Osteocyte (in vitro differentiated cells): ENCODE measurements at regions not wholly inside any gene's neighbourhood (a gene's known extent, or its start where the extent isn't known, plus 50 kb on each side); places are given as distances from the start of the nearest gene placed in this dataset.

Experiments
- DNase-seq: peaks from one replicate; pipeline ENCODE4 v3.0.0; 2021; ENCODE audit warnings: mixed read lengths; ENCODE audit not compliant: unreplicated experiment; ENCODE audit errors: extremely low spot score
- H3K27ac Mint-ChIP-seq: one replicate; pipeline ENCODE4 v1.8.0; 2021; ENCODE audit warnings: mild to moderate bottlenecking, mixed read lengths; ENCODE audit not compliant: unreplicated experiment
- H3K27me3 Mint-ChIP-seq: one replicate; pipeline ENCODE4 v1.8.0; 2021; ENCODE audit warnings: mixed read lengths; ENCODE audit not compliant: unreplicated experiment
- H3K36me3 Mint-ChIP-seq: one replicate; pipeline ENCODE4 v1.8.0; 2021; ENCODE audit warnings: mixed read lengths; ENCODE audit not compliant: unreplicated experiment
- H3K4me1 Mint-ChIP-seq: one replicate; pipeline ENCODE4 v1.8.0; 2021; ENCODE audit warnings: mixed read lengths; ENCODE audit not compliant: unreplicated experiment
- H3K4me3 Mint-ChIP-seq: one replicate; pipeline ENCODE4 v1.8.0; 2021; ENCODE audit warnings: mild to moderate bottlenecking, moderate library complexity, mixed read lengths; ENCODE audit not compliant: unreplicated experiment
- H3K9me3 Mint-ChIP-seq: one replicate; pipeline ENCODE4 v1.8.0; 2021; ENCODE audit warnings: mixed read lengths; ENCODE audit not compliant: unreplicated experiment
- TF ChIP-seq, protein P1 (sequence below): fragments of 200-600 bp; sonication (generic); IDR thresholded peaks from 2 replicates; pipeline ENCODE4 v1.5.0; 2021; ENCODE audit warnings: antibody characterized with exemption, mild to moderate bottlenecking, moderate library complexity

DNA sequence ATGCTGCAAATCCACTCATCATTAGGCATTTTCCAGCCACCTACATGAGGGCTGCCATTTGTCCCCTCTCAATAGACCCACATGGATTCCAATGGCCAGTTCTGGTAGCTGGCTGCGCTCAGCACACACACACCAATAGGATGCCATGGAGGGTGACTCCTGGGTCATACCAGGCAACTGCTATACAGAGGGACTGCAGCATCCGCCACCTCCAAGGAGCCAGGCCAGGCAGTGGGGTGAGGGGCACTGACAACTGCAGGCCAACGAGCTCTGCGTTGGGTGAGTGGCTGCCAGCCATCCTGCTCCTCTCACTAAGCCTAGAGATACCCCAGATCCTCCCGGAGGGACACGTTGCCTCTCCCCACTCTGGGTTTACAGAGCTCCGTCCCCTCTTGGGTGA is 118.8 kb upstream of the NANOS1 start:
- Mint-ChIP-seq H3K4me1 (no peaks in the 10 kb centered on the region), H3K27me3 (no peaks in the 10 kb centered on the region), H3K9me3 (no peaks in the 10 kb centered on the region), H3K4me3 (no peak overlapping the region), H3K36me3 (peaks cover 2% of the 10 kb centered on the region), H3K27ac (no peak overlapping the region)
- no peak for DNase-seq
- TF ChIP-seq, protein P1, sequence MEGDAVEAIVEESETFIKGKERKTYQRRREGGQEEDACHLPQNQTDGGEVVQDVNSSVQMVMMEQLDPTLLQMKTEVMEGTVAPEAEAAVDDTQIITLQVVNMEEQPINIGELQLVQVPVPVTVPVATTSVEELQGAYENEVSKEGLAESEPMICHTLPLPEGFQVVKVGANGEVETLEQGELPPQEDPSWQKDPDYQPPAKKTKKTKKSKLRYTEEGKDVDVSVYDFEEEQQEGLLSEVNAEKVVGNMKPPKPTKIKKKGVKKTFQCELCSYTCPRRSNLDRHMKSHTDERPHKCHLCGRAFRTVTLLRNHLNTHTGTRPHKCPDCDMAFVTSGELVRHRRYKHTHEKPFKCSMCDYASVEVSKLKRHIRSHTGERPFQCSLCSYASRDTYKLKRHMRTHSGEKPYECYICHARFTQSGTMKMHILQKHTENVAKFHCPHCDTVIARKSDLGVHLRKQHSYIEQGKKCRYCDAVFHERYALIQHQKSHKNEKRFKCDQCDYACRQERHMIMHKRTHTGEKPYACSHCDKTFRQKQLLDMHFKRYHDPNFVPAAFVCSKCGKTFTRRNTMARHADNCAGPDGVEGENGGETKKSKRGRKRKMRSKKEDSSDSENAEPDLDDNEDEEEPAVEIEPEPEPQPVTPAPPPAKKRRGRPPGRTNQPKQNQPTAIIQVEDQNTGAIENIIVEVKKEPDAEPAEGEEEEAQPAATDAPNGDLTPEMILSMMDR: no peak

DNA sequence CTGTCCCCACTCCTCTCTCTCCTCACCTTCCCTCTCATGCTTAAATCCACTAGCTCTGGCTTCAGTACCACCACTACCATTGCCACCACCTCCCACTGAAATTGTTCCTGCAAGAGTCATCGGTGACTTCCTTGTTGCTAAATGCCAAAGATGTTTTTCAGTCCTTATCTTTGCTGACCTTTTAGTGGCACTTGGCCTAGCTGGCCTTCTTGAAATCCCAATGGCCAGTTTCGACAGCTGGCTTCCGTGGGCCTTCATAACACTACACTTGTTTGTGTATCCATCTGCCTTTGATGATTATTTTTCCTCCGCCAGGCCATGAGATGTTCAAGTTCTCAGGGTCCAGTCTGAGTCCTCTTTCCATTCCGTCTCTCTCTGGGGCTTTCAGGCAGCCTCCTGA is 118.2 kb upstream of the NANOS1 start:
- Mint-ChIP-seq H3K27ac (no peak overlapping the region), H3K9me3 (no peaks in the 10 kb centered on the region), H3K4me1 (no peaks in the 10 kb centered on the region), H3K27me3 (no peaks in the 10 kb centered on the region), H3K4me3 (no peak overlapping the region), H3K36me3 (peaks cover 2% of the 10 kb centered on the region)
- TF ChIP-seq, protein P1: no peak
- DNase-seq: peak; percentile 34

DNA sequence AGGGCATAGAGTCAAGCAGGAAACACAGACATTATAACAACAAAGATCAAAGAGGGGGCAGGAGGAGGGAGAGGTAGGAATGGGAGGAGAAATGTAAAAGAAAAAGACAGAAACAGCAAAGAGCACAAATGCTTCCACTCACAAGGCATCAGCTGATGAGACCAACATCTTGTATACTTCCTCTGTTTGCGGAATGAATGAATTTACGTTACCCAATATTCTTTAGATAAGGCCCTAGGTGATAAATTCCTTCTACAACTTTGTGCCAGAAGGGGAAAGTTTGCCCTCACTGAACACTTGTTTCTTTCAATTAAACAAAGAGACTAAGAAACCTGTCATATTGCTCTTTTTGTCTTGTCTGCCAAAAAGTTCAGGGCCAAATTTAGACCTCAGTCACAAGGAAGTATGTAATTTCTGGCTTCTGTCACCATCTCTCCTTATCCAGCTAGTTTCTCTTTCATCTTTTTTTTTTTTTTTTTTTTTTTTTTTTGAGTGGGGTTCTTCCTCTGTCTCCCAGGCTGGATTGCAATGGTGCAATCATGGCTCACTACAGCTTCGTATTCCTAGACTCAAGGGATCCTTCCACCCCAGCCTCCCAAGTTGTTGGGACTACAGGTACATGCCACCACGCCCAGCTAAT is 116.4 kb upstream of the NANOS1 start:
- Mint-ChIP-seq H3K4me3 (no peak overlapping the region), H3K27me3 (no peaks in the 10 kb centered on the region), H3K27ac (no peak overlapping the region), H3K4me1 (no peaks in the 10 kb centered on the region), H3K9me3 (no peaks in the 10 kb centered on the region), H3K36me3 (peaks cover 2% of the 10 kb centered on the region)
- TF ChIP-seq, protein P1: no peak
- peak; percentile 5 for DNase-seq

DNA sequence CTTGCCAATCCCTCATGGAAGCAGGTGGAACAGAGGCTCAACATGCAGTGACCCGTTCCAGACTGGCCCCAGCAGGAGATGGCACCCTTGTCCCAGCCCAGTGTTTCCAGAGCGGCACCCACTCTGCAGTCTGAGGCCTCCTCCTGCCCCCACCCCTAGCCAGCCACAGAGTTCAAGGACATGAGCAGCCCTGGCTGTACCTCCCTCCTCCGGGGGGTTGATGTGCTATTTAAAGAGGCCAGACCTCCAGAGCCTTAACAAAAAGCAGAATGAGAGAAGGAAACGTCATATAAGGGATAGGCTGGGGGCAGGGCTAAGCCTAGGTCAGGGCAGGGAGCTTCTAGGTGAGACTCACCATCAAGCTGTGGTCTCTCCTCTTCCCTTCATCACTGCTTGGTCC is 115.7 kb upstream of the NANOS1 start:
- Mint-ChIP-seq H3K27ac (no peak overlapping the region), H3K4me1 (no peaks in the 10 kb centered on the region), H3K4me3 (no peak overlapping the region), H3K27me3 (no peaks in the 10 kb centered on the region), H3K36me3 (peaks cover 2% of the 10 kb centered on the region), H3K9me3 (no peaks in the 10 kb centered on the region)
- DNase-seq: peak; percentile 79
- TF ChIP-seq, protein P1: no peak

DNA sequence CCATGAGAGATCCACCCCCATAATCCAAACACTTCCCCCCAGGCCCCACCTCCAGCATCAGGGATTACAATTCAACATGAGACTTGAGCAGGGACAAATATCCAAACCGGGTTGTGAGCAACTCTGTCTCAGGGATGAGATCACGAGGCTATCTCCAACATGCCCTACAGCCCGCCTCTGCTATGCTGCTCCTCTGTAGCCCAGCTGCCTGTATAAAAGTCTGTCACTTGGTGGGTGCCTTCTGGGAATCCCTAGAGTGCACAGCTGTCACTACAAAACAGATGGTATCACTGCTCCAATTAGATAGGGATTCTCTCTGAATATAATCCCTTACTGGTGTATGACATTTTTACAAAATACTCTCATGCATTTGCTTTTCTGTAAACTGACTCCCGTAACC is 114.9 kb upstream of the NANOS1 start:
- H3K27me3 Mint-ChIP-seq: no peaks in the 10 kb centered on the region
- no peak for DNase-seq
- TF ChIP-seq, protein P1: no peak
- no peak overlapping the region for H3K27ac Mint-ChIP-seq
- no peaks in the 10 kb centered on the region for H3K9me3 Mint-ChIP-seq
- H3K4me3 Mint-ChIP-seq: no peak overlapping the region
- H3K4me1 Mint-ChIP-seq: no peaks in the 10 kb centered on the region
- peaks cover 2% of the 10 kb centered on the region for H3K36me3 Mint-ChIP-seq
